SKM-1 (cell line): ENCODE measurements at regions not wholly inside any gene's neighbourhood (a gene's known extent, or its start where the extent isn't known, plus 50 kb on each side); places are given as distances from the start of the nearest gene placed in this dataset.

ENCODE experiments used
- DNase-seq: peaks from one replicate; lab custom pipeline; 2025; ENCODE audit not compliant: unreplicated experiment; lab: John Stamatoyannopoulos, UW

GRCh38 chr2:38207168-38207567, 131.2 kb upstream of the CYP1B1 start:
- no peak for DNase-seq

GRCh38 chr2:38203446-38203810, 127.5 kb upstream of the CYP1B1 start:
- DNase-seq = no peak

- DNase-seq = no peak
Observed at GRCh38 chr2:38202713-38203445, 126.9 kb upstream of the CYP1B1 start.

GRCh38 chr2:38201784-38202183, 125.8 kb upstream of the CYP1B1 start:
- no peak for DNase-seq

- DNase-seq = no peak
Observed at GRCh38 chr2:38200598-38200997, 124.6 kb upstream of the CYP1B1 start.

- no peak for DNase-seq
Observed at GRCh38 chr2:38199127-38199526, 123.2 kb upstream of the CYP1B1 start.

- no peak for DNase-seq
Observed at GRCh38 chr2:38194751-38195150, 118.8 kb upstream of the CYP1B1 start.

GRCh38 chr2:38192976-38193375, 117.0 kb upstream of the CYP1B1 start:
- peak; percentile 37 for DNase-seq

- DNase-seq = no peak
Observed at GRCh38 chr2:38192046-38192445, 116.1 kb upstream of the CYP1B1 start.

- no peak for DNase-seq
Observed at GRCh38 chr2:38191516-38191915, 115.6 kb upstream of the CYP1B1 start.

GRCh38 chr2:38190542-38191218, 114.7 kb upstream of the CYP1B1 start:
- no peak for DNase-seq

- DNase-seq = no peak
Observed at GRCh38 chr2:38187541-38188011, 111.6 kb upstream of the CYP1B1 start.

GRCh38 chr2:38185012-38185491, 109.1 kb upstream of the CYP1B1 start:
- no peak for DNase-seq

- DNase-seq = no peak
Observed at GRCh38 chr2:38182492-38183003, 106.6 kb upstream of the CYP1B1 start.

- DNase-seq = no peak
Observed at GRCh38 chr2:38181806-38182491, 106.0 kb upstream of the CYP1B1 start.

- no peak for DNase-seq
Observed at GRCh38 chr2:38180754-38181153, 104.8 kb upstream of the CYP1B1 start.

- peak; percentile 95 for DNase-seq
Observed at GRCh38 chr2:38178556-38179419, 102.8 kb upstream of the CYP1B1 start.

- peak; percentile 88 for DNase-seq
Observed at GRCh38 chr2:38178119-38178518, 102.2 kb upstream of the CYP1B1 start.

- peak; percentile 26 for DNase-seq
Observed at GRCh38 chr2:38176619-38177021, 100.7 kb upstream of the CYP1B1 start.

GRCh38 chr2:38174646-38175423, 98.9 kb upstream of the CYP1B1 start:
- DNase-seq = peak; percentile 88
